ENCODE measurements at regions not wholly inside any gene's neighbourhood (a gene's known extent, or its start where the extent isn't known, plus 50 kb on each side); places are given as distances from the start of the nearest gene placed in this dataset.

DNA sequence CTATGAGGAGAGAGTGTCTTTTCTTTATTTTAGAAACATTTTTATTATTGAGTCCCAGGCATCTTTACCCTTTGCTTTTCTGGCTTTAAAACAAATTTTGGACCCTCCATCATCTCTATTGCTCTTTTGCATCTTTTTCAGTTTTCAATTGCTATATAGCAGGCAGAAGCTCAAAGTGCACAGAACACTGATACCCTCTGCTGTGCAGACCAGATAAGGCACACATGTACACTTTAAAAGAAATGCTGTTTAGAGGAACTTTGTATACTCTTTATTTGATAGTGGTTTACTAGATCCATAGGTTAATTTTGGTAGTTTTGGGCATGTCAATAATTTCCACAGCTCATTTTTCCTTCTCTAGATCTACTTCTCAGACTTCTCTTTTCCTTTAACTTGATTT is 324.2 kb downstream of the SH2D4B start:
- DNase-seq, result no peak

DNA sequence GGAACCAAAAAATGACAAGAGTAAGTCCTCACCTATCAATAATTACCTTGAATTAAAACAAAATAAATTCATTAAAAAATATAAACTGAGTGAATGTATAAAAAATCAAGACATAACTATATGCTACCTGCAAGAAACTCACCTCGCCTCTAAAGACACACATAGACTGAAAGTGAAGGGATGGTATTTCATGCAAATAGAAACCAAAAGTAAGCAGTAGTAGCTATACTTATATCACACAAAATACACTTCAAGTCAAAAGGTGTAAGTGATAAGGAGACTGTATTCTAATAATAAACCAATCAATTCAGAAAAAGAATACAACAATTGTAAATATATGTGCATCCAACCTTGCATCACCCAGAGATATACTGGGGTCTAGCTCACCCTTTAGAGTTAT is 332.6 kb downstream of the SH2D4B start:
- DNase-seq, result no peak

DNA sequence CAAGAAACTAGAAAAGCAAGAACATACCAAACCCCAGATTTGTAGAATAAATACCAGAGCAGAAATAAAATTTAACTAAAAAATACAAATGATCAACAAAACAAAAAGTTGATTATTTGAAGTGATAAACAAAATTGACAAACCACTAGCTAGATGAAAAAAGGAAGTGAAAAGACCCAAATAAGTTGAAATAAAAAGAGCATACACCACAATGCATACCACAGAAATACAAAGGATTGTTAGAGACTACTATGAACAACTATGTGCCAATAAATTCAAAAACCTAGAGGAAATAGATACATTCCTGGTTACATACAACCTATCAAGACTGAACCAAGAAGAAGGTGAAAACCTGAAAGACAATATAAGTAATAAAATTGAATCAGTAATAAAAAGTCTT is 333.4 kb downstream of the SH2D4B start:
- DNase-seq, result no peak

DNA sequence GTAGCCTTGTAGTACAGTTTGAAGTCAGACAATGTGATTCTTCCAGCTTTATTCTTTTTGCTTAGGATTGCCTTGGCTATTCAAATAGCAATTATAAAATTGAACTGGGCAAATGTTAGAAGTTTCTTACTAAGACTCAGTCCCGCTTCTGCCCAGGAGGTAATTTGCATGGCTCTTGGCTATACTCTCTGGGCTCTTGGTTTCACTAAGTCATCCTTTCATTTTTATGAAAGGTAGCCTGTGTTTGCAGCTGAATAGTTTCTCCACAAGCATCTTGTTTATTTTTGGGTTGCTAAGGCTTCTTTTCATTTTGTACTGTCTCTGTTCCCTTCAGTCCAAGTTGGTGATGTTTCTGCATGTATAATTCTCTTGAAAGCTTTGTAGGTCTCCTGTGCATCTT is 340.6 kb downstream of the SH2D4B start:
- no peak for DNase-seq

DNA sequence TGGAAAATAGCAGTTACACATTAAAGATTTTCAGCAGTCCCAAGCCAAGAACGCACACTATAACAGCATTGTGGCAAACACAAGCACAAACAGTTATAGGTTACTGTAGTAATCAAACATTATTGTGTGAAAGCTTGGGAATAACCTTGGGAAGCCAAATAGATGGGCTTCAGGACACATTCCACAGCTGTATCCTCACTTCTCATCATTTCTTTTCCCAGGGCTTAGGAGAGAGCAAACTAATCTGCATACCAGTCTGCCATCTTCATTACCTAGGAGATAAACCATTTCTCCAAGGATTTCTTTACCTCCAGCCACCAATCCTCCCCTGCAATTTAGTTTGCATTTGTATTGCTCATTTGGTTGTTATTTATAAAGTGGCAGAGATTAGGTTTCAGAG is 352.4 kb downstream of the SH2D4B start:
- no peak for DNase-seq

DNA sequence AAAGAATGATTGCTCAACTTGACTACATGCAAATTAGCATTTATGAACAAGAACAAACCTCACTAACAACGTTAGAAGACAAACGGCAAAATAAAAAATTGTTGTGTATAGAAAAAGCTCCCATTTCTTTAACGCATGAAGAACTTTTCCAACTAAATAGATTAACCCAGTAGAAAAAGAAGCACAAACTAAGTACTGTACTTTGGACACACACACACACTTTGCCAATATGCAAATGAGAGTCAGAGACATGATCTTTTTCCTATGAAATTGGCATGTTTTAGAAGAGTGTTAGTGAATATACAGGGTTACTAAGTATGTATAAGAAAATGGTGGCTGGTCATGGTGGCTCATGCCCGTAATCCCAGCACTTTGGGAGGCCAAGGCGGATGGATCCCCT is 355.6 kb downstream of the SH2D4B start:
- no peak for DNase-seq

DNA sequence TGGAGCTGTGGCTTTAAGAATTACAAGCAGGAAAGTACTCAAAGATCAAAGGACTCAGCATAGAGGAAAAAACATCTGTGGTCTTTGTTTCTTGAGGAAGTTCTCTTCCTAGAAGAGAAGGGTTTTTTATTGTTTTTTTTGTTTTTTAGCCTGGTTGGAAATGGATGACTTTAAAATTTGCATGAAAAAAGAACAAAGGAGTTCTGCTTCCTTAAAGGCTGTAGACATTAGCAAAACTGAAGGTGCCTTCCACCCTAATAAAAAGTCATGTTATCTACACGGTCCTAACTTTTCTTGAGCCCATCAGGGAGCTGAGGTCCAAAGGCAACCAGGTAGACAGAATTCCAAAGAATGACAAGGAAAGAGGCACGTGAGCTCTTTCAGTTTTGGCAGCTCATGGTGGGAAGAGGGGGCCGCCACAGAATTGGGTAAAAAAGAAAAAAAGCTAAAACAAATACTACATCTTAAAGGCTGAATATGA is 356.6 kb downstream of the SH2D4B start:
- DNase-seq, result no peak

DNA sequence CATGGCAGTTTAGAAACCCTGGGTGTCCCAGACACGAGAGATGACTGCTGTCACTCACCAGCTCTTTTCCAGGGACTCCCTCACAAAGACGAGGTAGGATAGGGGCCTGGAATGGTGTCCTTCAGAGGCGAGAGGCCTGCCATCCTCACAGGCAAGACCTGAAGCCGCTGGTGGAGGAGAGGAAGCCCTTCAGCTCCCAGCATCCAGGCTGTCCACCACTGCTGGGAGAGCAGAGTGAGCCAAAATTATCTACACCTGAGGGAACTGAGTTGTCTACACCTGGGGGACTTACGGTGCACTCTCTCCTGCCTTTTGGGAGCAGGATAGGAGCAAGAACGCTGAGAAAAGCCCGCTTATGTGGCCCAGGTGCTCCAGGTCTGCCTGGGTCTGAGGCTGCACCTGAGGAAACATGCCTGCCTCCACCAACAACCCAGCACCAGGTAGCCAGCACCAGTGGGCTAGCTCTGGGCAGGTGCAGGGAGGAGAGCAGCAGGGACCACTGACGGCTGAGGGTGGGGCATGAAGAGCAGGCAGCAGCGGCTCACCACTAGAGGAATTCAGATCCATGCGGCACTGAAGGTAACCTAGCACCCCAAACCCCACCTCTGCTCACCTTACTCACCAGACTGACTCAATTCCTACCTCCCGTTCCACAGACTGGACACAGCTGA is 357.2 kb downstream of the SH2D4B start:
- DNase-seq, result no peak

DNA sequence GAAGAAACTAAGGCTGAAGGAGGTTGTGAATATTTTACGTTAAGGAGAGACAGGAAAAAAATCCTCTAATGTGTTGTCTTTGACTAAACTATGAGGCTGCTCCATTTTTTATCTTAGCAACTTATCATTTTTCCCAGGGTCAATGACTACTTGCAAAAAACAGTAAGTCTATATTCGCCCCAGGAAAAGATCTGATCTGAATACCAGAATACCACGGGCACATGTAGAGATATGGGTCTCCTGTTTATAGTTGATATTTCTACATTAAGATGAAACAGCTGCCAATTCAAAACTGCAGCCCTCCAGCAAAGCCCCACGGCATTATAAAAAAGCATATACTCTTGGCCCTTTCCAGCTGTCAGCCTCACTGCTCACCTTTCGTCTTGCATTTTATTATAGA is 358.4 kb downstream of the SH2D4B start:
- no peak for DNase-seq

DNA sequence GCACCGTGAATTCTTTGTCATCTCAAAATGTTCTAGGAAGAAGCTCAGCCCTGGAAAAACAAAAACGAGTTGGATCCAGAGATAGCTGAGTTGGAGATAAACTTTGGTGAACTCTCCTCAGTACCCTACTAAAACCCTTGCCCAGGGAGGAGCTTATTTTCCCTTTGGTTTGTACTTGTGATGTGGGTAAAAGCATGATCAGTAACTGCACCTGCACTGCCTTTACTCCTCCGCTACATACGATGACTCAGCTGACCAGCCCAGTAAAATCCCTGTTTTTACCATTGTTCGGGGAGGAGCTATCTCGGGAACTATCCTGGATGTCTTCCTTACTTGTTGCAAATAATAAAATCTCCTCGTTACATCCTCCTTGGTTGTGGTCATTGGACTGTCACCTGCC is 359.3 kb downstream of the SH2D4B start:
- no peak for DNase-seq

DNA sequence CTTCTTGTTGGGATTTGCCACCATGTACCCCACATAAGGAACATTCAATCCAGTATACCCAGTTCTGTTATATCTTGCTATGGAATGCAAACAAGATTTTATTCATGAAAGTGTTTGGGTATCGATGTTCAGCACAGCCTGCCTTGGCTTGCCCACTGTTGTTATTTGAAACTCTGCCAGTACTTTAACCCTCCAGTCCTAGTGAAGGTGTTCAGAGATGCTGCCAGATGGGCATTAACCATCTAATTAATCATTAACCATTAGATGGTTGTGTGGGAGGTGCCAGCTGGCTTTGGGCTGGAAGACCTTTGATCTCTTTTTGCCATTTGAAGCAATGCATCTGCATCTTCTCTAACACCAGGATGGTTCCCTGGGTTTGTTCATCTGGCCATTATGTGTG is 363.0 kb downstream of the SH2D4B start:
- DNase-seq, result no peak

DNA sequence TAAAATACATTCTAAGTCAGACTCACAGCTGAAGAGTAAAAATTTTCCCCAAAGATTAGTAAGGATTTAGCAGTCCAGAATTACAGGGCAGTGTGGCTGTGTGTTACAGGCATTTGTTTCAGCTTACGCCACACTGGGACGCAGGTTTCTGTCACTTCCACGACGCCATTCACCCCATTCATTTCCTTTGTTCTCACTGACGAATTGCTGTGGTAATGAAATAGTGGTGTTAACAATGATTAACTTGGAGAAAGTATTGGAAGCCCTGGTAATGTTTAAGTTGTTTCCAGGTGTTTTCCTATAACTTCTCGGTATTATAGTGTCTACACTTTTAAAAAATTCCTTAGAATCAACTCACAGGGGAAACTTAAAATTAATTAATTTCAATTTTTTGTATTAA is 370.9 kb downstream of the SH2D4B start:
- no peak for DNase-seq

DNA sequence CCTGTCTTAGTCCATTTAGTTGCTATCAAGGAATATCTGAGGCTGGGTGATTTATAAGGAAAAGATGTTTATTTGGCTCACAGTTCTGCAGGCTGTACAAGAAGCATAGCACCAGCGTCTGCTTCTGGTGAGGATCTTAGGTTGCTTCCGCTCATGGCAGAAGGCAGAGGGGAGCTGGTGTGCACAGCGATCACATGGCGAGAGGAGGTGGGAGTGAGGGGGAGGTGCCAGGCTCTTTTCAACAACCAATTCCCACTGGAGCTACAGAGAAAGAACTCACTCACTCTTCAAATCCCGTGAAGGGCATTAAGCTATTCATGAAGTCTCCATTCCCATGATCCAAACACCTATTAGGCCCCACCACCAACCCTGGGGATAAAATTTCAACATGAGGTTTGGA is 371.6 kb downstream of the SH2D4B start:
- no peak for DNase-seq

DNA sequence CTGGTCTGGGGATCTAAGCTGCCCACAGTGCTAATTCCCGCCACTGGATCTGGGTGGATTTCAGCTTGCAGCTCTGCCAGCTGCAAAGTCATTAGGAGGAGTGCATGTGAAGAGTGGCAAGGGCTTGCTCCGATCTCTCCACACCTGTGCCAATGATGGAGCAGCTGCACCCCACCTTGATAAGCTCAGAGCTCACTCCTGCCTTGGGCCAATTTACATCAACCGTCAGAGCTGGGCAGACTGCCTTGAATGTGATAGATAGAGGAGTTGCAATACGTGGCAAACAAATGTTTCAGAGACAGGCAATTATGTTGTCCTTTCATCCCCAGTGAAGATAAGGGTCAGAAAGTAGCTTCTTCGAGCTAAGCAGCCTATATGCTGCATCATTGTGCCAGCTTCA is 379.9 kb downstream of the SH2D4B start:
- DNase-seq, result no peak

DNA sequence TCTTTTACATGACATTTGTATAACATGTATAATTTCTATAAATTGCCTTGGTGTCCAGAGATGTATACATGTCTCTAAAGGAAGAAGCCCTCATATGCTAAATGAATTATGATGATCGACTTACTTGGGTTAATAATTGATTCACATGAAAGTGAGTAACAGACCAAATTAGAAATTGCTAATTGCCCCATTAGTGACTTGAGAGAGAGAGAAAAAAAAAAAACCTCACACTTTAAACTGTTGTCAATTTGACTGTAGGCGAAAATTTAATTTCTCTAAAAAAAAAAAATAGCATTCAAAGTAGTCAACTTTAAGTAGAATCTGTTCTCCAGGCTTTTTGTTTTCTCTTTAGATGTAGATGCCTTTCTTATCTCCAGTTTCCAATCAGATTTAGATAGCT is 383.3 kb downstream of the SH2D4B start:
- DNase-seq, result no peak

DNA sequence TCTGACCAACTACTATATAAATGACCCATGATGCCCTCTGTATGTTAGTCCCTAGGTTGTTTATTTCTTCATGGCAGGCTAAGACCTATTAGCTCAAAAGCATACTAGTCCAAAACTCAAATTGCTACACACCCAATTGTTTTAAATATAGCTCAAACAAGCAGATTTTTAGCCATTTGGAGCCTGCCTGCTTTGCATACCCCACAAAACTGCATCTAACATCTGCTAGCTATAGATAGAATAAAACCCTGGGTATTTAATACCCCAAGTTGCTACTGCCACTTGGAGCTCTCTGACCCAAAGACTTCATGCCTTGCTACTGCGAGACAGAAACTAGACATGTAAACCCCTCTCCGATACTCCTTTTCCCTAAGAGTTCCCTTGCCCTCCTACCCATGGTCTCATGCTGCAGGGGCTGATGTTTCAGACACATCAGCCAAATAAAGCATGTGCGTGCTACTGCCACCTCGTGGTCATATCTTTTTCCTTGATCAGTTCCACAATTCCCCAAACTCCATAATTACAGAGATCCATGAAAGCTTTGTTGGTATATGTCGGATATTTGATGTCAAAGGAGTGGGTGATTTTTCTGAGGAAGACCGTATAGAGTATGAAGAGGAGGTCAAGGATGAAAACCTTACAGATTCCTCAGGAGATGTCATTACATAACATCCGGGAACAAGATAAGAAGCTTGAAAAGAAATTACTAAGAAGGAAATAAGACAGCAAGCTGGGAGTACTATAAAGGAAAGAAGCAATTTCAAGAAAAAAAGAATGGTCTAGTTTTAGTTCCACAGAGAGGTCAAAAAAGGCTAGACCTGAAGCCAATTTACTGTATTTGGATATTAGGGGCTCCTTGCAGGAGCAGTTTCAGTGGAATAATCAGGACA is 386.6 kb downstream of the SH2D4B start:
- peak; percentile 2 for DNase-seq

DNA sequence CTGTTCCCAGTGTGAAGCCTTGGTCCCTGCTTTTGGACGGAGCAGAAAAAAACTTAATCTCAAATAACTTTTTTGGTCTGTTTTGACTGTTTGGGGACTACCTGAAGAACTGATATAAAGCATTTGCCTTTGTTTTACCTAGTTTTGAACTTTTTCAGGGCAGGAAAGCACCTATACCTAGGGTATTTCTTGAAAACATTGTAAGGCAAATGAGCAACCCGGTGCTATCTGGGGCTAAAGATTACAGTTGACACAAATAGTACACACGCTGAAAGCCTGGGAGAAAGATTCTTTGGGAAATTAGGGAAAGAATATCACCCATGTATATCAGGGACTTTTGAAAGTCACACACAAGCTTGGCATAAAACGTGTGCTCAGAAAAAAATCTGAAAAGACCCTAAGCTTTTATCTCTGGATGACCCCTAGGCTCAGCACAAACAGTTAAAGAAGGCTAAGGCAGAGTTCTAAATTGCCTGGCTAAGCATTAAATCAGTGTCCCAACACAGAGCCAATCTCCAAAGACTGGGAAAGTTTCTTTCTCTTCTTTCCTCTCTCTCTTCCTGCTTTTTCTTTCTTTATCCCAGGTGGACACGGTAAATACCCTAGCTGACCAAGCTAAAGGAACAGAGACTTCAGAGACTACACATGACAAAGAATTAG is 389.8 kb downstream of the SH2D4B start:
- no peak for DNase-seq

DNA sequence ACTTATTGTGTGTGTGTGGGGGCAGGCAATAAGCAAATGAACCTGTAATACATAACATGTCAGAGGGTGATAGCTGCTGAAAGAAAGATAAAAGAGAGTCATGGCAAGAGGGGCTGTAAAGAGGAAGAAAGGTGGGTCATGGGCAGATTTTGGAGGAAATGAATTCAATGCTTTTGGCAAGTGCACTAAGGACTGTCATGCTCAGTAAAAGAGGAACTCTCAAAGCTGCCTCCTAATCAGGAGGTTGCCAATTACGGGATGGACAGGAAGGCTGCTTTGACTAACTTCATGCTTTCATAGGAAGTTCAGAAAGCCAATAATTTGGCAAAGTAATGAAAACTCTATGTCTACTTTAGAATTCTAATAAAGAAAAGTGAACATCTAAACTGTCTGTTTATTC is 401.2 kb downstream of the SH2D4B start:
- no peak for DNase-seq

DNA sequence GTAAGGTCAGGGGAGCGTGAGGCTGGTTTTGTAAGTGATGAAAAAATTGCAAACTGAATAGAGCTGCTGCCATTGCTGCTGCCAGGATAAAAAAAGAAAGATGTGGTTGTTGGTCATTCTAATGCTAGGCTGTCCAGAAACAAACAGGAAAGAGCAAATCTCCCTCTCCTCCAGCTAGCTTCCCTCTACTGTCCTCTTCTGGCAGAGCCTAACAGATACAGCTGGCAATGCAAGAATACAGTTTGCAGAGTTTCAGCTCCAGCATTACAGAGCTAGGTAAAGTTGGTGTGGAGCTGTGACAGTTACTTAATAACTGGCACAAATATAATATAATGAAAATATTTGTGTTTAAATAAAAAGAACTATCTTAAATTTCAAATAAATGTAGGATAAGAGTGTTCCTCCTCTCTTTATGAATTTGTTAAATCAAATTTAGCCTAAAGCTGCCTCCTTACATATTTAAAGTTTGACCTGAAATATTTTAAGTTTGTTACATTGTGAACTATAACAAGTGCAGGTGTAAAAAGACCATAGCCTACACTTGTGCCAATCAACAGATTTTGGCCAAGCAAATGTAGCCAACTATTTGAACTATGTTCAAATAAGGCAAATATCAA is 407.7 kb downstream of the SH2D4B start:
- DNase-seq, result no peak

DNA sequence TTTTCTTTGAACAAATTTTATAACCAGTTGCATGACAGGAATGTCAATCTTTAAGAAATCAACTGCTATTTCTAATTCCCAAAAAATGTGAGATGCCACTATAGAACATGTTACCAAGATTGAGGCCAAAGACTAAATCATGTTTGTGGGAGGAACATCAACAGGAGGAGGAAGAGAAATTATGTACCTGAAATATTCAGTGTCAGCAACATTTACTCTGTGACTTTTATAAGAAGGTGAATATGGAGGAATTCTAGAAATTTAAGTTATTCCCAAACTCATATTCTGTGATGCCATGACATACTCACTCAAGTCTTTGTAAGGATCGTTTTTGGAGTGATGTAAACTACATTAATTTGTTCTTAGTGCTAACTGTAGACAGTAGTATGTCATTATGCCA is 408.4 kb downstream of the SH2D4B start:
- no peak for DNase-seq

DNA sequence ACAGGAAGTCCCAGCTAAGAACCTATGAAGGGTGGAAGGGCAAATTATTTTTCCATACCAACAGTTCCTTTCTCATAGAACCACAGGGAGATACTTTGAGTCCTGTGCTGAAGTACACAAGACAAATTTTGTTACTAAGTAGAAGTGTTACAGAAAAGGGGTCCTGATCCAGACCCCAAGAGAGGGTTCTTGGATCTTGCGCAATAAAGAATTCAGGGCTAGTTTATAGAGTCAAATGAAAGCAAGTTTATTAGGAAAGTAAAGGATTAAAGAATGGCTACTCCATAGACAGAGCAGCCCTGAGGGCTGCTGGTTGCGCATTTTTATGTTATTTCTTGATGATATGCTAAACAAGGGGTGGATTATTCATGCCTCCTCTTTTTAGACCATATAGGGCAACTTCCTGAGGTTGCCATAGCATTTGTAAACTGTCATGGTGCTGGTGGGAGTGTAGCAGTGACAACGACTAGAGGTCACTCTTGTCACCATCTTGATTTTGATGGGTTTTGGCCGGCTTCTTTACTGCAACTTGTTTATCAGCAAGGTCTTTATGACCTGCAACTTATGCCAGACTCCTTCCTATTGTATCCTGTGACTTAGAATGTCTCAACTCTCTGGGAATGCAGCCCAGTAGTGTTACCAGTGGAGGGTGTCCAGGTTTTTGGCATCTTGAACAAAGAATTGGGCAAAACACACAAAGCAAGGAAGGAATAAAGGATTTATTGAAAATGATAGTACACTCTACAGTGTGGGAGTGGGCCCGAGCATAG is 409.4 kb downstream of the SH2D4B start:
- no peak for DNase-seq

DNA sequence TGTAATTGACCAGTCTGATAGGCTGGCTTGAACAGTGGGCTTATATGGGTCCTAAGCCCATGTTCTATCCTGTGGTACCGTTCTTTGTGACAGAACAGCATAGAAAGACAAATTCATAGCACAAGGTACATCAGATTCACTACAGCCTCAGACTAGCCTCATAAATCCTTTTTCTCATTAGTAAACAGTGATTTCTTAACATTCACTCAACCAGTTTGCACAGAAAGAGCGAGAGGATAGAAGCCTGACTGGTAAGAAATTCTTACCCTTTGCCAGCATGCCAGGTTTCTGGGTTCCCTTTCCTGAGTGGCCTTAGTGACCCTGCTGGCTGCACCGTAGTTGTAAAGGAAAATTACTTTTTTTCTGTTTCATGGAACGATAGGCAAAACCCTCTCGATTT is 412.1 kb downstream of the SH2D4B start:
- DNase-seq, result no peak

DNA sequence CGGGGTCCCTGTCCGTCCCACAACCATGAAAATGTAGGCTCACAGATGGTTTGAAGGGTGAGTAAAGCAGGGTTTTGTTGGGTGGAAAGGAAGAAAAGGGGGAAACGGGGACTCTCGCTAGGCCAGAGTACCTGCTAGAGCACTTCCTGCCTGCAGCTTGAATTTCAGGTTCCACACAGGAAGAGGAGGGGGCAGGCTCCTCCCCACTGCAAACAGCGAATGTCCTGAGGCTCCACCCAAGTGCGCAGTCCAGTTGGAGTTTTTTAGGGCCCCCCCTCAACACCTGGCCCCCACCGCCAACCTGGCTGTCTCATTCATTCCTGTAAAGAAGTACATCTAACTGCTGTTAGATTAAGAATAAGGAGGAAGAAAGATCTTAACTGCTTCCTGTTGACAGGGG is 414.7 kb downstream of the SH2D4B start:
- no peak for DNase-seq

All from NCI-H2227 treated with DMSO at 0.1 percent for 48 hours (cell line).